ENCODE measurements at regions not wholly inside any gene's neighbourhood (a gene's known extent, or its start where the extent isn't known, plus 50 kb on each side); places are given as distances from the start of the nearest gene placed in this dataset.

GRCh38 chr3:152053866-152054265 lies 180.4 kb downstream of the SUCNR1 start:
- Histone ChIP-seq H3K9ac (replicated peaks in 1 of 4; ENCODE audit: extremely low read depth in 1 of 4, low read depth in 3 of 4, low read length in 3 of 4) (no peak overlapping the region), H3K36me3 (ENCODE audit: control insufficient read depth in 2 of 4, insufficient read depth in 4 of 4, low read length in 3 of 4) (no peaks in the 10 kb centered on the region), H3K27me3 (replicated peaks in 1 of 4; ENCODE audit: control insufficient read depth in 3 of 4, extremely low read depth in 1 of 4, insufficient read depth in 3 of 4, low read length in 3 of 4) (no peaks in the 10 kb centered on the region), H3K14ac (ENCODE audit: insufficient read length) (no peak overlapping the region), H3K4ac (replicated peaks; ENCODE audit: insufficient read length, low read depth, low read length) (no peak overlapping the region), H3K4me1 (replicated peaks in 1 of 4; ENCODE audit: control insufficient read depth in 3 of 4, insufficient read depth in 4 of 4, low read length in 3 of 4) (no peaks in the 10 kb centered on the region), H3K4me2 (ENCODE audit: insufficient read depth in 1 of 2, low read depth in 2 of 2, low read length in 2 of 2) (no peak overlapping the region), H4K8ac (ENCODE audit: extremely low read depth, insufficient read depth, low read length) (no peak overlapping the region), H3K18ac (ENCODE audit: extremely low read depth, low read length) (no peak overlapping the region), H3K9me3 (ENCODE audit: insufficient read depth in 2 of 2, low read depth in 1 of 2, low read length in 1 of 2) (no peaks in the 10 kb centered on the region), H3K4me3 (ENCODE audit: extremely low read depth in 1 of 4, insufficient read depth in 2 of 4, low read depth in 3 of 4, low read length in 4 of 4) (no peak overlapping the region), H4K20me1 (replicated peaks in 1 of 2; ENCODE audit: control insufficient read depth in 1 of 2, insufficient read depth in 2 of 2, low read length in 2 of 2) (no peaks in the 10 kb centered on the region), H3K23ac (ENCODE audit: insufficient read length) (no peak overlapping the region), H3K23me2 (ENCODE audit: low read depth, low read length) (no peaks in the 10 kb centered on the region), H4K5ac (ENCODE audit: insufficient read length, low read depth, low read length) (no peak overlapping the region), H2BK12ac (ENCODE audit: low read depth, low read length) (no peak overlapping the region), H3K79me1 (ENCODE audit: low read depth, low read length) (no peaks in the 10 kb centered on the region), H2AK5ac (ENCODE audit: low read depth, low read length) (no peak overlapping the region), H3K79me2 (ENCODE audit: control insufficient read depth in 1 of 2, insufficient read depth in 2 of 2, low read length in 2 of 2) (no peaks in the 10 kb centered on the region), H2BK15ac (ENCODE audit: low read length) (no peak overlapping the region), H2AFZ (ENCODE audit: low read length) (no peak overlapping the region), H2BK5ac (ENCODE audit: low read depth, low read length) (no peak overlapping the region), H2BK120ac (replicated peaks; ENCODE audit: low read depth, low read length) (no peak overlapping the region), H4K91ac (replicated peaks; ENCODE audit: insufficient read length, low read length) (no peak overlapping the region), H3K27ac (ENCODE audit: low read depth, low read length) (no peak overlapping the region), H3K56ac (replicated peaks; ENCODE audit: insufficient read length, low read depth, low read length) (no peak overlapping the region), H2BK20ac (ENCODE audit: low read length) (no peak overlapping the region)
- FAIRE-seq (no peak), DNase-seq (ENCODE audit: low read depth in 1 of 2, low spot score in 2 of 2) (no peak)
- POLR2A ChIA-PET (ENCODE audit: partially characterized antibody), result no interaction called here
- 90% methylated on average over 1 of the region's 1 CpG; no CpG with 5 or more reads in 1 of the 2 experiments for WGBS, 2 experiments (ENCODE audit: extremely low coverage in 1 of 2, insufficient coverage in 1 of 2, insufficient read length in 1 of 2, insufficient replicate concordance in 2 of 2, low coverage in 1 of 2, low lambda C conversion rate in 2 of 2, missing lambda C conversion rate in 1 of 2)
- CTCF ChIA-PET (ENCODE audit: partially characterized antibody), result no interaction called here
- TF ChIP-seq ATF2 (IDR thresholded peaks at IDR 0.05; ENCODE audit: low read length) (no peak), CREB1 (IDR thresholded peaks at IDR 0.05) (no peak), ATF3 (IDR thresholded peaks at IDR 0.05; ENCODE audit: insufficient read depth, low read depth, low read length) (no peak), GABPA (IDR thresholded peaks at IDR 0.05; ENCODE audit: borderline replicate concordance, insufficient read depth, low read length) (no peak), KDM5A (IDR thresholded peaks at IDR 0.05; ENCODE audit: low read length) (no peak), MAFK (IDR thresholded peaks at IDR 0.05; ENCODE audit: low read depth, low read length) (no peak), POLR2AphosphoS5 (IDR thresholded peaks at IDR 0.05; ENCODE audit: low read depth, low read length) (no peak), CHD2 (IDR thresholded peaks at IDR 0.05; ENCODE audit: low read length) (no peak), JUND (IDR thresholded peaks at IDR 0.05; ENCODE audit: low read length) (no peak), CBX8 (IDR thresholded peaks at IDR 0.05; ENCODE audit: borderline replicate concordance, low read depth, low read length) (no peak), CTBP2 (IDR thresholded peaks at IDR 0.05; ENCODE audit: borderline replicate concordance, insufficient read depth, insufficient read length, low read length) (no peak), TCF12 (IDR thresholded peaks at IDR 0.05; ENCODE audit: low read depth, low read length) (no peak), KDM4A (IDR thresholded peaks at IDR 0.05; ENCODE audit: low read depth, low read length, severe bottlenecking) (no peak), SAP30 (IDR thresholded peaks at IDR 0.05; ENCODE audit: insufficient read depth, insufficient replicate concordance, low read length) (no peak)
